Stomach smooth muscle (tissue), 2 donors: ENCODE measurements at regions not wholly inside any gene's neighbourhood (a gene's known extent, or its start where the extent isn't known, plus 50 kb on each side); places are given as distances from the start of the nearest gene placed in this dataset.

Source experiments
- H3K27ac ChIP-seq: one replicate; pipeline ENCODE4 v1.7.0; 2013; ENCODE audit warnings: mild to moderate bottlenecking, low read length, inconsistent platforms
- H3K27me3 ChIP-seq, 2 donors: one replicate each; pipeline ENCODE4 v1.7.0; 2013; ENCODE audit warnings: low read length in 2 of 2; ENCODE audit not compliant: insufficient read depth in 2 of 2, control insufficient read depth in 1 of 2
- H3K36me3 ChIP-seq, 2 donors: one replicate each; pipeline ENCODE4 v1.7.0; 2013; ENCODE audit warnings: low read length in 2 of 2; ENCODE audit not compliant: control insufficient read depth in 2 of 2, insufficient read depth in 2 of 2
- H3K4me1 ChIP-seq: one replicate; pipeline ENCODE4 v1.7.0; 2013; ENCODE audit warnings: low read length; ENCODE audit not compliant: control insufficient read depth, insufficient read depth
- H3K4me3 ChIP-seq, 2 donors: one replicate each; pipeline ENCODE4 v1.7.0; 2013; ENCODE audit warnings: low read length in 2 of 2
- H3K9ac ChIP-seq, 2 donors: one replicate each; pipeline ENCODE4 v1.7.0; 2013; ENCODE audit warnings: low read length in 2 of 2, mild to moderate bottlenecking in 1 of 2
- H3K9me3 ChIP-seq, 2 donors: one replicate each; pipeline ENCODE4 v1.7.0; 2013; ENCODE audit warnings: low read length in 2 of 2; ENCODE audit not compliant: control insufficient read depth in 2 of 2
- donor health status: healthy.
- donor health status: Pancreatic carcinoma.

DNA sequence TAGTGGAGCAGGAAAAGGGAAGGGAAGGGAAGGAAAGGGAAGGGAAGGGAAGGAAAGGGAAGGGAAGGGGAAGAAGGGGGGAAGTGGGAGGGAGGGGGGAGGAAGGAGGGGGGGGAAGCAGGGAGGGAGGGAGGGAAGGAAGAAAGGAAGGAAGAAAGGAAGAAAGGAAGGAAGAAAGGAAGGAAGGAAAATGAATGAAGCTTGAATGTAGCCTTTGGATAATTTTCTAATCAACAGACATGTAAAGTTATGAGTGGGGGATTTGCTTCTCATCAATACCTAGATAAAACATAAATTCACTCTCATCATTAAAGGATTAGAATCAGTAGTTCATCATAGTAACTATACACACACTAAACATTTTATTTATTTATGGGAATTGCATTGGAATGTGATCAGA, 446.9 kb upstream of the FAM241A start:
- H3K27me3 ChIP-seq: no peaks in the 10 kb centered on the region
- no peak overlapping the region for H3K27ac ChIP-seq
- H3K4me3 ChIP-seq: no peak overlapping the region
- H3K36me3 ChIP-seq: no peaks in the 10 kb centered on the region
- no peak overlapping the region for H3K9ac ChIP-seq
- H3K4me1 ChIP-seq: peaks cover 5% of the 10 kb centered on the region
- no peaks in the 10 kb centered on the region for H3K9me3 ChIP-seq

DNA sequence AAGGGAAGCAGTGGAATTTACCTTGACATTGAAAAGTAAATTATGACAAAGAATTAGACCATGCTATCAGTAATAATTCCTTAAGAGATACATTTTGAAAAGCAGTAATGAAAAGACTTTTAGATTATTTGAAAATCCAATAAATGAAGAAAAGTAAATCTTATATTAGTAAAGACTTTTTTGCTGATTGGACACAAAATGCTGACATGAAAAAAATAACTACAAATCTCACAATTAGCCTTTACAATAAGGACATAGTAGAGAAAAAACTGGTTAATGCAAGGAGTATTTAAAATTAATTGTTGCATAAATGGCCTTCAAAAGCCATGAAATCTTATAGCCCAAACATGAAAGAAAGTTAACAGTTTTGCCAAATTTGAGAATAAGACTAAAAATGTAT, 446.1 kb upstream of the FAM241A start:
- Histone ChIP-seq H3K9me3 (no peaks in the 10 kb centered on the region), H3K9ac (no peak overlapping the region), H3K27ac (no peak overlapping the region), H3K27me3 (no peaks in the 10 kb centered on the region), H3K4me1 (peaks cover under 1% of the 10 kb centered on the region), H3K4me3 (no peak overlapping the region), H3K36me3 (no peaks in the 10 kb centered on the region)

DNA sequence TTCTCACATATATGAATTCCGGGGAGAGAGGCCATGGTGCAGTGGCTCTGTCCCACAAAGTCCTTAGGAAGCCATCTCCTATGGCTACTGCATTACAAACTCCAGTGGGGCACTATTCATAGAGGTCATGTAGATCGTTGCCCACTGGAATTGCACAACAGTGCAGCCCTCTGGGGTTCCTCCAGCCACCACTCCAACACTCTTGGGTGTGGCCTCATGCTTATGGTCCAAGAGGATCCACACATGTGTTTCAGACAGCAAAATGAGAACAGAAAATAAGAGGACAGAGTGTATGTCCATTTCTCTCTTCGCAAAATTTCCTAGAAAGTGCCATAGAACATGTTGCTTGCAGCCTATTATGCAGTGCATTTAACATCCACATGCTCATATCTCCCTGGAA, 444.2 kb upstream of the FAM241A start:
- H3K27ac ChIP-seq: no peak overlapping the region
- H3K36me3 ChIP-seq: no peaks in the 10 kb centered on the region
- no peaks in the 10 kb centered on the region for H3K27me3 ChIP-seq
- no peaks in the 10 kb centered on the region for H3K4me1 ChIP-seq
- no peak overlapping the region for H3K4me3 ChIP-seq
- H3K9me3 ChIP-seq: no peaks in the 10 kb centered on the region
- no peak overlapping the region for H3K9ac ChIP-seq

DNA sequence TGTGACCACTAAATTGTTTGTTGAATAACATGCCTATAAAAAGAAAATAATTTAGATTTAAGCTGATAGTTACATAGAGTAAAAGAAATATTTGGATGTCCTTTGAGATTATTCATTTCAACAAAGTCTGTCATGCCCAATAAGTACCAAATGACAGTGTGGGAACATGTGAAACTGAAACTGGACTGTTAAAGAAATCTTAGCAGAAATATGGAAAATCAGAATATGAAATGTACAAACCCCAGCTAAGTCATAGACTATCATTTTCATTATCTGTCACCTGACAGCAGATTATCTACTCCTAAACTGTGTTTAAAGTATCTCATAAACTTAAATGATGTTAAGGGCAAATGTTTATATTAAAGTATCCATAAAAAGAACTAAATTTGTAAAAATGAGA, 437.8 kb upstream of the FAM241A start:
- H3K27me3 ChIP-seq: no peaks in the 10 kb centered on the region
- no peaks in the 10 kb centered on the region for H3K36me3 ChIP-seq
- no peaks in the 10 kb centered on the region for H3K4me1 ChIP-seq
- H3K27ac ChIP-seq: no peak overlapping the region
- no peak overlapping the region for H3K9ac ChIP-seq
- H3K9me3 ChIP-seq: no peaks in the 10 kb centered on the region
- no peak overlapping the region for H3K4me3 ChIP-seq

DNA sequence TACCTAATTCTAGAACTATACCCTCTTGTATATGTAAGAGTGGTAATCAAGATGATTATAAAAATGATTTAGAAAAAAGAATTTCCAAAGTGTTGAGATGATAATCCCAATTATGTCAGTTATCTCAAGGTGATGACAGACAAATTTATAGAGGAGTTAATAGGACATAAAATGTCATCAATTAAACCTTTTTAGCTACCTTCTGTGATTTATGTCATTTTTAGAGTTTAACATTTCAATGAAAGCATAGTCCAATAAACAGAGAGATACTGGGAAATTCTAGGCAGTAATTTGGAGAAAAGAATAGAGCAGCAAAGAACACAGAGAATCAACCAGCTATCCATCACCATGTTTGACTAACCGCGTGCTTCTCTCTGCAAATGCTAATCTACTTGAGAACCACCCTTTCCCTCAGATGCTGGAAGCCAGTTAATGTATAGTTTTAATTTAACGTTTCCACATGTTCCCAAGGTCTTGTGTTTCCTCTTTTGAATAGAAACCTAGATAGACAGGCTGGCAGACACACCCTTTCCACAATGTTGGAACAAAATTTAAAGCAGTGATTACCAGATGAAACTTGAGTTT, 433.1 kb upstream of the FAM241A start:
- no peaks in the 10 kb centered on the region for H3K4me1 ChIP-seq
- H3K27ac ChIP-seq: no peak overlapping the region
- no peaks in the 10 kb centered on the region for H3K27me3 ChIP-seq
- H3K9me3 ChIP-seq: no peaks in the 10 kb centered on the region
- no peak overlapping the region for H3K4me3 ChIP-seq
- H3K36me3 ChIP-seq: no peaks in the 10 kb centered on the region
- no peak overlapping the region for H3K9ac ChIP-seq

DNA sequence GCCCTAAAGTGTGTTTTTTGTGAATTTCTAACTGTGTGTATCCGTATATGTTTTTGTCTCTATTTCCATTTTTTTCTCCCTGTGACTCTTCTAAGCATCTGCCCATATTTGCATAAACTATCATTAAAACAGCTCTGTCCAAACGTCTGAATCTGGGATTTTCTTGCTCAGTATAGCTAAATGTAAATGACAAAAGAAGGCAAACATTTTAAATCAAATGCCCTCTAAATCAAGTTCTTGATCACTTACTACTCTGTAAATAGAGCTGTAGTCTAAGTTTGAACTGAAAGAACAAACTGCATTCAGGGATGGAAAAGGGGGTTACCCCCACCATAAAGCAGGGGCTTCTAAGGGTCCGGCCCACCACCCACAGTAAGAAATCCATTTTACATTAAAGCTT, 432.0 kb upstream of the FAM241A start:
- no peaks in the 10 kb centered on the region for H3K4me1 ChIP-seq
- H3K27ac ChIP-seq: no peak overlapping the region
- H3K9ac ChIP-seq: no peak overlapping the region
- H3K9me3 ChIP-seq: no peaks in the 10 kb centered on the region
- H3K4me3 ChIP-seq: no peak overlapping the region
- no peaks in the 10 kb centered on the region for H3K27me3 ChIP-seq
- H3K36me3 ChIP-seq: no peaks in the 10 kb centered on the region

DNA sequence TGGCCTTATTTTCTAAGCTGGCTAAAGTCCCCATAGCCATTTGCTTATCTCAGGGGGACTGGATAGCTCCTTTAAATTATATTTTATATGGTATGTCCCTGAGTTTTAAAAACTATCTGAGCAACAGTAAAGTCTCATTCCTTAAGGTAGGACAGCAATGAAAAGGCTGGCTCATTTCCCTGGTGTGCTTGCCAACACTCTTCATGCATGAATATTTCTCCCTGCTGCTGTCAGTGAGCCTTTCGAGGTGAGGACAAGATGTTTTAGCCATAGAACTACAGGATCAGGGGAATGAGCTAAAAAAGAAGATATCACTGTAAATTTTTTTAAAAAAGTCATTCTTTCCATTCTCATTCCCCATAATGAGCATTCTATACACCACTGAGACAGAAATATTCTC, 427.3 kb upstream of the FAM241A start:
- no peaks in the 10 kb centered on the region for H3K27me3 ChIP-seq
- H3K4me1 ChIP-seq: no peaks in the 10 kb centered on the region
- no peaks in the 10 kb centered on the region for H3K36me3 ChIP-seq
- no peaks in the 10 kb centered on the region for H3K9me3 ChIP-seq
- no peak overlapping the region for H3K4me3 ChIP-seq
- no peak overlapping the region for H3K27ac ChIP-seq
- no peak overlapping the region for H3K9ac ChIP-seq

DNA sequence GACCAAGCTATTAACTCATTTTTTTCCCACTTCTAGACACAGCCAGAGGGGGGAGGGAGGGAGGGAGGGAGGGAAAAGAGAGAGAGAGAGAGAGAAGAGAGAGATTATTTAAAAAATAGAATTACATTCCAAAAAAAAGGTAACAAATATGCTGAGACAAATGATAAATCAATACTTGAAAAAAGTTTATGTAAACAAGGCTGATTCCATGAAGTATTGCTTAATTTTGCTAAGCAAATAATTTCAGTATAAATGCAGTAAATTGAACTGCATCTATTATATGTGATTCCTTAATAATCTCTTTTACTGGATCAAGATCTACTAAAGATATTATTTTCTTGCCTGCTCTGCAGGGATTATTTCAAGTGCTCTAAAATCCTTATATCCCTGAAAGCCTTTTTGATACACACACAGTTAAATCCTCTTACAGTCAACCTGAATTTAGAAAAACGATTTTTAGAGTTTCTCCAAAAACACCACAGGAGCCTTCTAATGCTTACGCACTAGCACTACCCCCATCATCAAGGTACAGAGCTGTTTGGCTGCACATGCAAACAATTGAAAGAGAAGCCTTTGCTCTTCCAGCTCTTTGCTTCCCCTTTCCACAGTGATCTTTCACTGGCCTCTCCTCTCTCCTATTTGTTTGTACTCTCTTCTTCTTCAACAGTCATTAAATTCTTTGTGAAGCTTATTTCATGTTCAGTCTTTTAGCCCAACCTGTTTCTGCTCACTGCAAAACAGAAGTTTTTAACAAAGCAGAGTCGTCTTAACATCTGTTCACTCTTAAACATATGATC, 426.3 kb upstream of the FAM241A start:
- no peak overlapping the region for H3K4me3 ChIP-seq
- H3K27me3 ChIP-seq: no peaks in the 10 kb centered on the region
- no peaks in the 10 kb centered on the region for H3K36me3 ChIP-seq
- H3K27ac ChIP-seq: no peak overlapping the region
- no peaks in the 10 kb centered on the region for H3K9me3 ChIP-seq
- H3K4me1 ChIP-seq: no peaks in the 10 kb centered on the region
- no peak overlapping the region for H3K9ac ChIP-seq

DNA sequence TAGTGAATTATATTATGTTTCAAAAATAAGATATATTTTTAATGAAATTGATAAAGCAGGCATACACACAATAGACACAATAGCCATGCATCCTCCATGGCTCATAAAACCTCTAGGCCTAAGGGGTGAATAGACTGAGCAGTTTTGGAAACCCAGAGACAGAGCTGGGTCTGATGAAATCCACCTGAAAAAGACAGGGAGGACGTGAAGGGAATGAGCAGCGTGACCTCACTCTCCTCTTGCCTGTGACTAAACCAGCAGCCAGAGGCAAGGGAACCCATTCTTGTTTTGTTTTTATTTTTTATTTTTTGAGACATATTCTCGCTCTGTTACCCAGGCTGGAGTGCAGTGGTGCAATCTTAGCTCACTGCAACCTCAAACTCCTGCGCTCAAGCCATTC, 424.4 kb upstream of the FAM241A start:
- no peak overlapping the region for H3K4me3 ChIP-seq
- H3K27me3 ChIP-seq: no peaks in the 10 kb centered on the region
- H3K9me3 ChIP-seq: no peaks in the 10 kb centered on the region

DNA sequence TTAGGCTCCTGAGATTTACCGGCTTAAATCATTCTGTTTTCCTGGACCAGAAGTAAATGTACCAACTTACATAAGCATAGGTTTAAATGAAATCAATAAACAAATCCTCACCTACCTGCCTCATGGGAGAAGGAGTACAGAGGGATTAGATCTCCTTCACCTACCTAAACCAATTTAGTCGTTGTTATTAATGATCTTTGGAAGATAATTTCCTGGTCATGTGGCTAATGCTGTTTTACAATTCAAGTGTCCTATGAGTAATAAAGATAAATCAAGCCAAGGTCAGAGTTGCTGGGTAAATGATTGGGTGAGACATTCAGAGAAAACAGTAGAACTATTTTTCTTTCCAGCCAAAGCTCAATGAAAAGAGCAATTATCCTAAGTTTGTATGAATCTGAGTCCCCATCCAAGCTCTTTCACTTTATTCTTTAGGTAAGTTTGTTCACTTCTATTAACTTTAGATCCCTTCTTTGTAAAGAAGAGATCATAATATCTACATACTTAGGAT, 423.0 kb upstream of the FAM241A start:
- Histone ChIP-seq H3K27me3 (no peaks in the 10 kb centered on the region), H3K4me1 (no peaks in the 10 kb centered on the region), H3K9me3 (no peaks in the 10 kb centered on the region), H3K36me3 (no peaks in the 10 kb centered on the region), H3K4me3 (no peak overlapping the region), H3K9ac (no peak overlapping the region), H3K27ac (no peak overlapping the region)

More for the DNA sequence above, 424.4 kb upstream of the FAM241A start:
- Histone ChIP-seq H3K4me1 (no peaks in the 10 kb centered on the region), H3K36me3 (no peaks in the 10 kb centered on the region), H3K27ac (no peak overlapping the region), H3K9ac (no peak overlapping the region)

DNA sequence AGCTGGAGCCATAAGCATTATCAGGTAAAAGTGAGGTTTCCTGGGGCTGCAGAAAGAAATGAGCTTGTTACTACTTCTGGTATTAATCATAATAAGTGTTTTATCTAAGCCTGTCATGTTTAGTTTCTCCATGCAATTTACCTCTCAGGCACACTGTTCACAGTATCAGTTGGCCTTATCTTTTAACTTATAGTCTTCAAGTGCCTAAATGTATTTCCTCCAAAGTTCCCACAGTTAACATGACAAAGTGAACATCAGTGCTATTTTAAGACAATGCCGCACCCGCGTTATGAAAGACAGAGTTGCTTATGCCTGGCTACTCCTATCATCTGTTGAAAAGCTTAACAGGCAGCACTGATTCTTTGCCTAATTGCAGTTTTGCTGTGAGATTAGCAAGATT, 408.7 kb upstream of the FAM241A start:
- H3K4me3 ChIP-seq: no peak overlapping the region
- H3K27ac ChIP-seq: no peak overlapping the region
- no peak overlapping the region for H3K9ac ChIP-seq
- H3K9me3 ChIP-seq: no peaks in the 10 kb centered on the region
- H3K4me1 ChIP-seq: no peaks in the 10 kb centered on the region
- H3K36me3 ChIP-seq: no peaks in the 10 kb centered on the region
- no peaks in the 10 kb centered on the region for H3K27me3 ChIP-seq
